CD1c-positive myeloid dendritic cell (primary cell): ENCODE measurements at regions not wholly inside any gene's neighbourhood (a gene's known extent, or its start where the extent isn't known, plus 50 kb on each side); places are given as distances from the start of the nearest gene placed in this dataset.

Experiments used
- DNase-seq: peaks from one replicate; pipeline ENCODE4 v3.0.0-alpha.2; 2016; ENCODE audit errors: extremely low spot score

- no peak for DNase-seq
Measured at GRCh38 chr11:109267293-109268095, 154.5 kb upstream of the C11orf87 start.

- no peak for DNase-seq
Measured at GRCh38 chr11:109275931-109276330, 146.1 kb upstream of the C11orf87 start.

GRCh38 chr11:109285465-109285864 is 136.5 kb upstream of the C11orf87 start:
- no peak for DNase-seq

- DNase-seq, result no peak
Measured at GRCh38 chr11:109291553-109291952, 130.4 kb upstream of the C11orf87 start.

GRCh38 chr11:109298865-109299264 is 123.1 kb upstream of the C11orf87 start:
- no peak for DNase-seq

GRCh38 chr11:109300211-109300610 is 121.8 kb upstream of the C11orf87 start:
- DNase-seq, result no peak

GRCh38 chr11:109302591-109303334 is 119.2 kb upstream of the C11orf87 start:
- no peak for DNase-seq

- DNase-seq, result no peak
Measured at GRCh38 chr11:109303342-109303741, 118.6 kb upstream of the C11orf87 start.

GRCh38 chr11:109304159-109304558 is 117.8 kb upstream of the C11orf87 start:
- DNase-seq, result no peak

GRCh38 chr11:109305009-109305408 is 117.0 kb upstream of the C11orf87 start:
- no peak for DNase-seq

GRCh38 chr11:109306322-109306721 is 115.7 kb upstream of the C11orf87 start:
- DNase-seq, result no peak

- DNase-seq, result no peak
Measured at GRCh38 chr11:109307366-109307765, 114.6 kb upstream of the C11orf87 start.

- no peak for DNase-seq
Measured at GRCh38 chr11:109308551-109308950, 113.4 kb upstream of the C11orf87 start.

- DNase-seq, result no peak
Measured at GRCh38 chr11:109309153-109309552, 112.8 kb upstream of the C11orf87 start.

- no peak for DNase-seq
Measured at GRCh38 chr11:109317726-109318125, 104.3 kb upstream of the C11orf87 start.

- DNase-seq, result no peak
Measured at GRCh38 chr11:109320595-109320994, 101.4 kb upstream of the C11orf87 start.

- DNase-seq, result no peak
Measured at GRCh38 chr11:109326781-109327180, 95.2 kb upstream of the C11orf87 start.

- no peak for DNase-seq
Measured at GRCh38 chr11:109329716-109330115, 92.3 kb upstream of the C11orf87 start.

GRCh38 chr11:109338131-109338530 is 83.9 kb upstream of the C11orf87 start:
- DNase-seq, result no peak

- no peak for DNase-seq
Measured at GRCh38 chr11:109342261-109342660, 79.7 kb upstream of the C11orf87 start.

GRCh38 chr11:109343242-109343641 is 78.7 kb upstream of the C11orf87 start:
- DNase-seq, result no peak

GRCh38 chr11:109347304-109347703 is 74.7 kb upstream of the C11orf87 start:
- DNase-seq, result no peak
